ENCODE measurements at regions not wholly inside any gene's neighbourhood (a gene's known extent, or its start where the extent isn't known, plus 50 kb on each side); places are given as distances from the start of the nearest gene placed in this dataset.

GRCh38 chr5:87074072-87074471, 193.6 kb upstream of the RASA1 start (continued):
- TF ChIP-seq CREM (CRISPR knock-in tag; IDR thresholded peaks at IDR 0.05) (no peak), FOXJ3 (CRISPR knock-in tag; IDR thresholded peaks at IDR 0.05; ENCODE audit: borderline replicate concordance) (no peak)

- DNase-seq (ENCODE audit: low spot score) (no peak), ATAC-seq (no peak)
- H3K4me3 Mint-ChIP-seq, result no peak overlapping the region
- no peaks in the 10 kb centered on the region for H3K9me3 Mint-ChIP-seq
- no peaks in the 10 kb centered on the region for H3K36me3 Mint-ChIP-seq
- POLR2A ChIA-PET, result no interaction called here
- CTCF ChIA-PET, result interaction anchor here (0.6 kb wide), 1 partner anchor 229 kb away, joined by 5 read pairs; no protein-coding TSS in a partner anchor
- no peak overlapping the region for H3K27ac Mint-ChIP-seq
- no peaks in the 10 kb centered on the region for H3K27me3 Mint-ChIP-seq (ENCODE audit: low read depth)
- no peaks in the 10 kb centered on the region for H3K4me1 Mint-ChIP-seq
- TF ChIP-seq ATF1 (CRISPR knock-in tag; IDR thresholded peaks at IDR 0.05) (no peak), ZNF425 (CRISPR knock-in tag; conservative IDR thresholded peaks at IDR 0.05) (no peak), ZNF121 (CRISPR knock-in tag; IDR thresholded peaks at IDR 0.05) (no peak)
These were observed 192.6 kb upstream of the RASA1 start for GRCh38 chr5:87074934-87075541.

GRCh38 chr5:87076411-87076810, 191.3 kb upstream of the RASA1 start:
- Mint-ChIP-seq H3K4me1 (no peaks in the 10 kb centered on the region), H3K4me3 (no peak overlapping the region), H3K36me3 (no peaks in the 10 kb centered on the region), H3K27me3 (ENCODE audit: low read depth) (no peaks in the 10 kb centered on the region), H3K9me3 (no peaks in the 10 kb centered on the region), H3K27ac (no peak overlapping the region)
- DNase-seq (ENCODE audit: low spot score) (no peak), ATAC-seq (no peak)
- POLR2A ChIA-PET, result no interaction called here
- no peak for TF ChIP-seq E2F5 (CRISPR knock-in tag; IDR thresholded peaks at IDR 0.05)
- no peak for TF ChIP-seq NR1H2 (CRISPR knock-in tag; IDR thresholded peaks at IDR 0.05)
- TF ChIP-seq SMAD3 (CRISPR knock-in tag; IDR thresholded peaks at IDR 0.05; ENCODE audit: borderline replicate concordance), result no peak
- no peak for TF ChIP-seq NFYB (CRISPR knock-in tag; conservative IDR thresholded peaks at IDR 0.05; ENCODE audit: low read depth)
- no peak for TF ChIP-seq GTF2I (CRISPR knock-in tag; conservative IDR thresholded peaks at IDR 0.05)
- CTCF ChIA-PET, result no interaction called here

GRCh38 chr5:87076931-87077330, 190.8 kb upstream of the RASA1 start:
- ATAC-seq (no peak), DNase-seq (ENCODE audit: low spot score) (no peak)
- no peak overlapping the region for H3K4me3 Mint-ChIP-seq
- H3K4me1 Mint-ChIP-seq, result no peaks in the 10 kb centered on the region
- no peaks in the 10 kb centered on the region for H3K36me3 Mint-ChIP-seq
- no peaks in the 10 kb centered on the region for H3K27me3 Mint-ChIP-seq (ENCODE audit: low read depth)
- ChIA-PET CTCF (no interaction called here), POLR2A (no interaction called here)
- no peaks in the 10 kb centered on the region for H3K9me3 Mint-ChIP-seq
- H3K27ac Mint-ChIP-seq, result no peak overlapping the region
- TF ChIP-seq ARID4B (CRISPR knock-in tag; IDR thresholded peaks at IDR 0.05; ENCODE audit: borderline replicate concordance), result no peak
- TF ChIP-seq GRHL2 (CRISPR knock-in tag; IDR thresholded peaks at IDR 0.05; ENCODE audit: insufficient replicate concordance, severe bottlenecking), result no peak
- no peak for TF ChIP-seq ZNF138 (CRISPR knock-in tag; conservative IDR thresholded peaks at IDR 0.05)
- no peak for TF ChIP-seq ATF3 (CRISPR knock-in tag; conservative IDR thresholded peaks at IDR 0.05)
- TF ChIP-seq MLX (CRISPR knock-in tag; IDR thresholded peaks at IDR 0.05), result no peak
- no peak for TF ChIP-seq CDX4 (CRISPR knock-in tag; IDR thresholded peaks at IDR 0.05; ENCODE audit: borderline replicate concordance)
- TF ChIP-seq ETV6 (CRISPR knock-in tag; IDR thresholded peaks at IDR 0.05), result no peak
- TF ChIP-seq NFE2L1 (CRISPR knock-in tag; IDR thresholded peaks at IDR 0.05), result no peak
- TF ChIP-seq NR2C2 (CRISPR knock-in tag; IDR thresholded peaks at IDR 0.05), result no peak
